Transverse colon (tissue), 4 donors: ENCODE measurements at regions not wholly inside any gene's neighbourhood (a gene's known extent, or its start where the extent isn't known, plus 50 kb on each side); places are given as distances from the start of the nearest gene placed in this dataset.
"Not testable (repeated sequence)": the region's sequence is repeated elsewhere in the genome, so short reads cannot be mapped to it uniquely, and the experiment has no call there.

Experiments
- DNase-seq: peaks from one replicate; pipeline ENCODE4 v3.0.0-alpha.2; 2019
- H3K27ac ChIP-seq, 4 donors: fragments of 200-600 bp; sonication (generic); 2 replicates each; pipeline ENCODE4 v1.5.1; 2016 to 2018; ENCODE audit warnings: inconsistent platforms in 4 of 4
- H3K27me3 ChIP-seq: fragments of 200-600 bp; sonication (generic); 2 replicates; pipeline ENCODE4 v1.5.1; 2017; ENCODE audit warnings: inconsistent platforms
- H3K36me3 ChIP-seq, 4 donors: fragments of 200-600 bp; sonication (generic); 2 replicates each; pipeline ENCODE4 v1.5.1; 2017 to 2019; ENCODE audit warnings: inconsistent platforms in 4 of 4
- H3K4me1 ChIP-seq, 4 donors: fragments of 200-600 bp; sonication (generic); 2 replicates each; pipeline ENCODE4 v1.5.1; 2017 to 2020; ENCODE audit warnings: inconsistent platforms in 4 of 4
- H3K4me3 ChIP-seq, 4 donors: fragments of 200-600 bp; sonication (generic); 1 replicate in 1 of 4; 2 replicates in 3 of 4; pipeline versions ENCODE4 v1.5.1 to v1.6.1; 2017 to 2019; ENCODE audit warnings: inconsistent platforms in 4 of 4
- H3K9me3 ChIP-seq, 2 donors: fragments of 200-600 bp; sonication (generic); 2 replicates each; pipeline ENCODE4 v1.5.1; 2017 to 2019; ENCODE audit warnings: inconsistent platforms in 2 of 2
- CTCF ChIP-seq, 5 experiments: fragments of 200-600 bp in 3 of 5; fragments of 450-650 bp in 2 of 5; sonication (generic) in 3 of 5; IDR thresholded peaks; 1 replicate in 2 of 5; 2 replicates in 3 of 5; pipeline ENCODE4 v1.5.1; 2016 to 2017; ENCODE audit warnings: antibody characterized with exemption in 5 of 5, inconsistent platforms in 3 of 5, mild to moderate bottlenecking in 2 of 5, moderate library complexity in 1 of 5
- EP300 ChIP-seq: sonication (generic); formaldehyde crosslinking; IDR thresholded peaks from one replicate; pipeline ENCODE4 v1.6.1; 2017; ENCODE audit warnings: antibody characterized with exemption, low read depth
- POLR2A ChIP-seq: fragments of 450-650 bp; IDR thresholded peaks from one replicate; pipeline ENCODE4 v1.6.1; 2016; ENCODE audit warnings: antibody characterized with exemption, mild to moderate bottlenecking, moderate library complexity
- POLR2AphosphoS5 ChIP-seq, 3 donors: sonication (generic); formaldehyde crosslinking; IDR thresholded peaks; one replicate each; pipeline ENCODE4 v1.6.1; 2016; ENCODE audit warnings: antibody characterized with exemption in 3 of 3
- WGBS, 2 donors: methylation state at CpG; one replicate each; pipeline ENCODE4 v1.1.5; 2018; ENCODE audit warnings: low coverage in 1 of 2; 5-methylcytosine and 5-hydroxymethylcytosine counted together
- in situ Hi-C, 4 donors: fragments of 200-750 bp; cut with MboI; loops; one replicate each; pipeline versions ENCODE4 v1.15.0 to v1.15.1; 2017; ENCODE audit warnings: low sequenced_read_pairs in 3 of 4, low pct_ligation_motif_present in 1 of 4, low pct_unique_long_range_greater_than_20kb in 1 of 4
- intact Hi-C: fragments of 100-400 bp; cut with DNase I; formaldehyde crosslinking; loops from one replicate; pipeline ENCODE4 v1.15.1; 2023; ENCODE audit warnings: low total_unique reads

- Histone ChIP-seq H3K36me3 (no peaks in the 10 kb centered on the region), H3K4me1 (peaks cover 0 to 7% (median 5%) of the 10 kb centered on the region in 4 donors), H3K4me3 (no peak overlapping the region), H3K27me3 (no peaks in the 10 kb centered on the region), H3K27ac (no peak overlapping the region), H3K9me3 (no peaks in the 10 kb centered on the region)
- DNase-seq = no peak
- TF ChIP-seq POLR2A = no peak
- no peak for TF ChIP-seq CTCF (IDR thresholded peaks at IDR 0.05)
- in situ Hi-C loops = no loop called here
- intact Hi-C loops = no loop called here
- 54 to 55% methylated on average over 6 of the region's 6 CpGs for WGBS, 2 donors
Measured at GRCh38 chr14:57060276-57060955, 208.3 kb downstream of the EXOC5 start.

- in situ Hi-C loops = no loop called here
- H3K27ac ChIP-seq = no peak overlapping the region
- intact Hi-C loops = no loop called here
- peaks cover 0 to 7% (median 5%) of the 10 kb centered on the region in 4 donors for H3K4me1 ChIP-seq
- H3K4me3 ChIP-seq = no peak overlapping the region
- 63 to 70% methylated on average over 3 to 7 of the region's 7 CpGs for WGBS, 2 donors
- TF ChIP-seq POLR2AphosphoS5 (IDR thresholded peaks at IDR 0.05) = no peak
- TF ChIP-seq EP300 = no peak
- TF ChIP-seq CTCF (IDR thresholded peaks at IDR 0.05) = no peak
- H3K9me3 ChIP-seq = no peaks in the 10 kb centered on the region
- no peak for DNase-seq
- no peaks in the 10 kb centered on the region for H3K27me3 ChIP-seq
- H3K36me3 ChIP-seq = no peaks in the 10 kb centered on the region
Measured at GRCh38 chr14:57058319-57058718, 210.4 kb downstream of the EXOC5 start.

GRCh38 chr14:57057803-57058202, 210.9 kb downstream of the EXOC5 start:
- 20 to 100% methylated on average over 1 to 4 of the region's 4 CpGs for WGBS, 2 donors
- DNase-seq = no peak
- in situ Hi-C loops = no loop called here
- intact Hi-C loops = no loop called here
- Histone ChIP-seq H3K27me3 (no peaks in the 10 kb centered on the region), H3K9me3 (no peaks in the 10 kb centered on the region), H3K36me3 (no peaks in the 10 kb centered on the region), H3K4me1 (peaks cover 0 to 7% (median 5%) of the 10 kb centered on the region in 4 donors), H3K27ac (no peak overlapping the region), H3K4me3 (no peak overlapping the region)
- TF ChIP-seq POLR2AphosphoS5 (IDR thresholded peaks at IDR 0.05) (no peak), CTCF (IDR thresholded peaks at IDR 0.05) (no peak), EP300 (no peak), POLR2A (no peak)

- in situ Hi-C loops, intact Hi-C loops, H3K4me1 ChIP-seq, H3K36me3 ChIP-seq, DNase-seq, H3K4me3 ChIP-seq, H3K27me3 ChIP-seq, H3K27ac ChIP-seq, H3K9me3 ChIP-seq: not testable (repeated sequence)
- 100% methylated on average over 2 of the region's 24 CpGs; no CpG with 5 or more reads in 1 of the 2 donors for WGBS, 2 donors
Measured at GRCh38 chr14:57056522-57056921, 212.2 kb downstream of the EXOC5 start.

- TF ChIP-seq CTCF (IDR thresholded peaks at IDR 0.05) (no peak), EP300 (no peak), POLR2AphosphoS5 (IDR thresholded peaks at IDR 0.05) (no peak), POLR2A (no peak)
- no peak for DNase-seq
- no peaks in the 10 kb centered on the region for H3K9me3 ChIP-seq
- no peaks in the 10 kb centered on the region for H3K27me3 ChIP-seq
- in situ Hi-C loops (no loop called here), intact Hi-C loops (no loop called here)
- 84 to 87% methylated on average over 3 of the region's 3 CpGs for WGBS, 2 donors
- H3K36me3 ChIP-seq = no peaks in the 10 kb centered on the region
- H3K4me1 ChIP-seq = no peaks in the 10 kb centered on the region
- no peak overlapping the region for H3K4me3 ChIP-seq
- no peak overlapping the region for H3K27ac ChIP-seq
Measured at GRCh38 chr14:57052705-57053302, 215.9 kb downstream of the EXOC5 start.
